Adipocyte (in vitro differentiated cells): ENCODE measurements at regions not wholly inside any gene's neighbourhood (a gene's known extent, or its start where the extent isn't known, plus 50 kb on each side); places are given as distances from the start of the nearest gene placed in this dataset.
"Not testable (repeated sequence)": the region's sequence is repeated elsewhere in the genome, so short reads cannot be mapped to it uniquely, and the experiment has no call there.

ENCODE experiments used
- DNase-seq: peaks from one replicate; pipeline ENCODE4 v3.0.0-alpha.2; 2015; ENCODE audit warnings: low read depth
- H3K27me3 ChIP-seq: replicated peaks from 2 replicates; pipeline ENCODE4 v1.7.0; 2013; ENCODE audit warnings: mild to moderate bottlenecking, low read length, moderate library complexity; ENCODE audit not compliant: control insufficient read depth, insufficient read depth
- H3K36me3 ChIP-seq: 2 replicates; pipeline ENCODE4 v1.7.0; 2013; ENCODE audit warnings: low read length, mild to moderate bottlenecking, moderate library complexity; ENCODE audit not compliant: control insufficient read depth, insufficient read depth, severe bottlenecking
- H3K4me1 ChIP-seq: 2 replicates; pipeline ENCODE4 v1.7.0; 2013; ENCODE audit warnings: mild to moderate bottlenecking, low read length, moderate library complexity; ENCODE audit not compliant: control insufficient read depth, insufficient read depth
- H3K4me3 ChIP-seq: 2 replicates; pipeline ENCODE4 v1.7.0; 2013; ENCODE audit warnings: mild to moderate bottlenecking, low read length, moderate library complexity
- H3K9ac ChIP-seq: 2 replicates; pipeline ENCODE4 v1.7.0; 2013; ENCODE audit warnings: mild to moderate bottlenecking, low read length, moderate library complexity
- H3K9me3 ChIP-seq: 2 replicates; pipeline ENCODE4 v1.7.0; 2013; ENCODE audit warnings: mild to moderate bottlenecking, low read length, moderate library complexity; ENCODE audit not compliant: control insufficient read depth

GRCh38 chr7:56697058-56697457 lies 435.2 kb downstream of the ZNF479 start:
- H3K9me3 ChIP-seq = peaks cover 15% of the 10 kb centered on the region
- H3K27me3 ChIP-seq, H3K36me3 ChIP-seq, H3K9ac ChIP-seq, H3K4me1 ChIP-seq, H3K4me3 ChIP-seq, DNase-seq: not testable (repeated sequence)

- H3K4me1 ChIP-seq = no peaks in the 10 kb centered on the region
- no peaks in the 10 kb centered on the region for H3K27me3 ChIP-seq
- H3K9ac ChIP-seq = no peak overlapping the region
- H3K9me3 ChIP-seq = peaks cover 93% of the 10 kb centered on the region
- peak overlapping the region; percentile 61 for H3K4me3 ChIP-seq
- no peaks in the 10 kb centered on the region for H3K36me3 ChIP-seq
- DNase-seq = no peak
Measured at GRCh38 chr7:56686276-56686859, 445.9 kb downstream of the ZNF479 start.

- peaks cover 90% of the 10 kb centered on the region for H3K9me3 ChIP-seq
- no peak for DNase-seq
Measured at GRCh38 chr7:56639173-56639746, 493.0 kb downstream of the ZNF479 start.

GRCh38 chr7:56609852-56610355 lies 493.7 kb upstream of the NUPR2 start:
- Histone ChIP-seq H3K4me1 (no peaks in the 10 kb centered on the region), H3K9ac (no peak overlapping the region), H3K27me3 (no peaks in the 10 kb centered on the region), H3K4me3 (no peak overlapping the region), H3K9me3 (peaks cover 18% of the 10 kb centered on the region), H3K36me3 (no peaks in the 10 kb centered on the region)
- no peak for DNase-seq

More at GRCh38 chr7:56639173-56639746, 493.0 kb downstream of the ZNF479 start:
- no peaks in the 10 kb centered on the region for H3K4me1 ChIP-seq
- H3K4me3 ChIP-seq = peak overlapping the region; percentile 44
- no peaks in the 10 kb centered on the region for H3K27me3 ChIP-seq
- H3K36me3 ChIP-seq = no peaks in the 10 kb centered on the region
- no peak overlapping the region for H3K9ac ChIP-seq

GRCh38 chr7:56605146-56605545 lies 488.9 kb upstream of the NUPR2 start:
- H3K36me3 ChIP-seq = no peaks in the 10 kb centered on the region
- no peak for DNase-seq
- H3K9me3 ChIP-seq = peaks cover 24% of the 10 kb centered on the region

GRCh38 chr7:56578612-56579011 lies 462.4 kb upstream of the NUPR2 start:
- no peaks in the 10 kb centered on the region for H3K36me3 ChIP-seq
- no peak overlapping the region for H3K9ac ChIP-seq
- H3K4me1 ChIP-seq = no peaks in the 10 kb centered on the region
- no peak overlapping the region for H3K4me3 ChIP-seq
- H3K27me3 ChIP-seq = no peaks in the 10 kb centered on the region
- peaks cover 7% of the 10 kb centered on the region for H3K9me3 ChIP-seq
- DNase-seq = no peak

More at GRCh38 chr7:56605146-56605545, 488.9 kb upstream of the NUPR2 start:
- H3K4me1 ChIP-seq = no peaks in the 10 kb centered on the region
- no peak overlapping the region for H3K9ac ChIP-seq
- no peak overlapping the region for H3K4me3 ChIP-seq
- H3K27me3 ChIP-seq = no peaks in the 10 kb centered on the region

GRCh38 chr7:56570968-56571367 lies 454.8 kb upstream of the NUPR2 start:
- no peak overlapping the region for H3K4me3 ChIP-seq
- H3K9me3 ChIP-seq = peaks cover 5% of the 10 kb centered on the region
- H3K36me3 ChIP-seq = no peaks in the 10 kb centered on the region
- no peak for DNase-seq
- no peaks in the 10 kb centered on the region for H3K4me1 ChIP-seq
- no peaks in the 10 kb centered on the region for H3K27me3 ChIP-seq
- H3K9ac ChIP-seq = no peak overlapping the region

- H3K9me3 ChIP-seq = peaks cover 25% of the 10 kb centered on the region
Measured at GRCh38 chr7:56538541-56539429, 422.6 kb upstream of the NUPR2 start.

GRCh38 chr7:56537952-56538351 lies 421.7 kb upstream of the NUPR2 start:
- peaks cover 32% of the 10 kb centered on the region for H3K9me3 ChIP-seq
- DNase-seq = no peak
- no peaks in the 10 kb centered on the region for H3K4me1 ChIP-seq
- H3K27me3 ChIP-seq = no peaks in the 10 kb centered on the region
- H3K9ac ChIP-seq = no peak overlapping the region
- H3K4me3 ChIP-seq = no peak overlapping the region
- no peaks in the 10 kb centered on the region for H3K36me3 ChIP-seq

More at GRCh38 chr7:56538541-56539429, 422.6 kb upstream of the NUPR2 start:
- no peak overlapping the region for H3K4me3 ChIP-seq
- no peaks in the 10 kb centered on the region for H3K36me3 ChIP-seq
- H3K9ac ChIP-seq = no peak overlapping the region
- no peaks in the 10 kb centered on the region for H3K27me3 ChIP-seq
- no peaks in the 10 kb centered on the region for H3K4me1 ChIP-seq
- DNase-seq = no peak

GRCh38 chr7:56537477-56537876 lies 421.3 kb upstream of the NUPR2 start:
- Histone ChIP-seq H3K36me3 (no peaks in the 10 kb centered on the region), H3K9ac (no peak overlapping the region), H3K4me3 (no peak overlapping the region), H3K27me3 (no peaks in the 10 kb centered on the region), H3K9me3 (peaks cover 32% of the 10 kb centered on the region), H3K4me1 (no peaks in the 10 kb centered on the region)
- no peak for DNase-seq

GRCh38 chr7:56495165-56495564 lies 378.9 kb upstream of the NUPR2 start:
- Histone ChIP-seq H3K9ac (no peak overlapping the region), H3K36me3 (no peaks in the 10 kb centered on the region), H3K27me3 (no peaks in the 10 kb centered on the region), H3K4me1 (no peaks in the 10 kb centered on the region), H3K4me3 (no peak overlapping the region), H3K9me3 (peaks cover 42% of the 10 kb centered on the region)
- DNase-seq = no peak
